ENCODE measurements at regions not wholly inside any gene's neighbourhood (a gene's known extent, or its start where the extent isn't known, plus 50 kb on each side); places are given as distances from the start of the nearest gene placed in this dataset.

- TF ChIP-seq CTCF (IDR thresholded peaks at IDR 0.05; ENCODE audit: insufficient read depth, low read length): no peak
- no peak for TF ChIP-seq GABPA (IDR thresholded peaks at IDR 0.05; ENCODE audit: low read depth)
- TF ChIP-seq POLR2AphosphoS5 (IDR thresholded peaks at IDR 0.05; ENCODE audit: low read depth): no peak; the same call in 1 of the 2 replicates
- TF ChIP-seq REST (IDR thresholded peaks at IDR 0.05; ENCODE audit: insufficient replicate concordance, low read depth): no peak
- TF ChIP-seq SPI1 (IDR thresholded peaks at IDR 0.05; ENCODE audit: borderline replicate concordance, low read depth): no peak
These were observed 162.7 kb downstream of the C9orf50 start for GRCh38 chr9:129458155-129458661.

Measured in HL-60 (cell line).